Mammary epithelial cell (primary cell): ENCODE measurements at regions not wholly inside any gene's neighbourhood (a gene's known extent, or its start where the extent isn't known, plus 50 kb on each side); places are given as distances from the start of the nearest gene placed in this dataset.

Experiments
- CTCF ChIP-seq, 2 donors: IDR thresholded peaks in 1 of 2; conservative IDR thresholded peaks in 1 of 2; 2 replicates each; pipeline ENCODE4 v1.5.1; 2011 to 2012; ENCODE audit warnings: inconsistent platforms in 2 of 2, low read length in 2 of 2, mild to moderate bottlenecking in 2 of 2, control low read depth in 1 of 2, low read depth in 1 of 2; ENCODE audit not compliant: insufficient read depth in 1 of 2; ENCODE audit errors: extremely low read depth in 1 of 2
- EZH2 ChIP-seq: IDR thresholded peaks from 2 replicates; pipeline ENCODE4 v1.6.1; 2012; ENCODE audit warnings: low read length, inconsistent platforms, borderline replicate concordance

- TF ChIP-seq CTCF (conservative IDR thresholded peaks at IDR 0.05 in 1 of 2, IDR thresholded peaks at IDR 0.05 in 1 of 2; ENCODE audit: extremely low read depth in 1 of 2, insufficient read depth in 1 of 2, low read depth in 1 of 2, low read length in 2 of 2) (no peak), EZH2 (no peak)
Measured at GRCh38 chr10:36468620-36469019, 656.8 kb upstream of the ANKRD30A start.
